SJSA1 (cell line): ENCODE measurements at regions not wholly inside any gene's neighbourhood (a gene's known extent, or its start where the extent isn't known, plus 50 kb on each side); places are given as distances from the start of the nearest gene placed in this dataset.
"Not testable (repeated sequence)": the region's sequence is repeated elsewhere in the genome, so short reads cannot be mapped to it uniquely, and the experiment has no call there.

Source experiments
- DNase-seq, 2 experiments: peaks; one replicate each; pipeline ENCODE4 v3.0.0-alpha.2; 2015 to 2020; ENCODE audit warnings: low spot score in 2 of 2, low read depth in 1 of 2
- H3K27ac ChIP-seq: fragments of 250-450 bp; sonication (Bioruptor Pico); 2 replicates; pipeline ENCODE4 v1.5.1; 2020; ENCODE audit warnings: mild to moderate bottlenecking, moderate library complexity
- H3K27me3 ChIP-seq: fragments of 250-450 bp; sonication (Bioruptor Pico); replicated peaks from 2 replicates; pipeline ENCODE4 v1.5.1; 2020; ENCODE audit warnings: mild to moderate bottlenecking, moderate library complexity
- H3K36me3 ChIP-seq: fragments of 250-450 bp; sonication (Bioruptor Pico); 2 replicates; pipeline ENCODE4 v1.5.1; 2020; ENCODE audit warnings: mild to moderate bottlenecking
- H3K4me1 ChIP-seq: fragments of 250-450 bp; sonication (Bioruptor Pico); replicated peaks from 2 replicates; pipeline ENCODE4 v1.6.1; 2021; ENCODE audit warnings: mild to moderate bottlenecking
- H3K4me3 ChIP-seq: fragments of 250-450 bp; sonication (Bioruptor Pico); 2 replicates; pipeline ENCODE4 v1.5.1; 2020; ENCODE audit warnings: mild to moderate bottlenecking
- H3K9me3 ChIP-seq: fragments of 250-450 bp; sonication (Bioruptor Pico); replicated peaks from 2 replicates; pipeline ENCODE4 v1.5.1; 2020; ENCODE audit warnings: mild to moderate bottlenecking

- Histone ChIP-seq H3K4me3 (no peak overlapping the region), H3K27me3 (no peaks in the 10 kb centered on the region), H3K36me3 (no peaks in the 10 kb centered on the region), H3K9me3 (no peaks in the 10 kb centered on the region), H3K27ac (0 out of 2 replicates have a peak overlapping the region, but pooled peaks have one; percentile 1), H3K4me1 (peaks cover 12% of the 10 kb centered on the region)
- DNase-seq = peak in 1 of 2 experiments; percentile 25
Measured at GRCh38 chr6:74892091-74892490, 313.8 kb downstream of the COL12A1 start.

GRCh38 chr6:74891349-74891831, 314.5 kb downstream of the COL12A1 start:
- Histone ChIP-seq H3K27ac (0 out of 2 replicates have a peak overlapping the region, but pooled peaks have one; percentile 1), H3K27me3 (no peaks in the 10 kb centered on the region), H3K4me3 (no peak overlapping the region), H3K4me1 (peaks cover 12% of the 10 kb centered on the region), H3K9me3 (no peaks in the 10 kb centered on the region), H3K36me3 (no peaks in the 10 kb centered on the region)
- DNase-seq = peak in 1 of 2 experiments; percentile 44

GRCh38 chr6:74889635-74890034, 316.2 kb downstream of the COL12A1 start:
- no peak for DNase-seq
- H3K27me3 ChIP-seq = no peaks in the 10 kb centered on the region

GRCh38 chr6:74888741-74889140, 317.1 kb downstream of the COL12A1 start:
- peaks cover 12% of the 10 kb centered on the region for H3K4me1 ChIP-seq
- not testable (repeated sequence) for H3K4me3 ChIP-seq, H3K27ac ChIP-seq, H3K9me3 ChIP-seq, DNase-seq, H3K27me3 ChIP-seq, H3K36me3 ChIP-seq

More at GRCh38 chr6:74889635-74890034, 316.2 kb downstream of the COL12A1 start:
- Histone ChIP-seq H3K4me1 (peaks cover 12% of the 10 kb centered on the region), H3K9me3 (no peaks in the 10 kb centered on the region), H3K36me3 (no peaks in the 10 kb centered on the region), H3K27ac (no peak overlapping the region), H3K4me3 (no peak overlapping the region)

- Histone ChIP-seq H3K36me3 (no peaks in the 10 kb centered on the region), H3K27me3 (no peaks in the 10 kb centered on the region), H3K4me3 (no peak overlapping the region), H3K4me1 (peaks cover 16% of the 10 kb centered on the region), H3K9me3 (no peaks in the 10 kb centered on the region), H3K27ac (no peak overlapping the region; the same call in 1 of the 2 replicates)
- no peak for DNase-seq
Measured at GRCh38 chr6:74879976-74880375, 325.9 kb downstream of the COL12A1 start.

GRCh38 chr6:74879234-74879633, 326.6 kb downstream of the COL12A1 start:
- Histone ChIP-seq H3K4me1 (peaks cover 16% of the 10 kb centered on the region), H3K4me3 (no peak overlapping the region), H3K27me3 (no peaks in the 10 kb centered on the region), H3K9me3 (no peaks in the 10 kb centered on the region), H3K36me3 (no peaks in the 10 kb centered on the region), H3K27ac (peak overlapping the region; percentile 18)
- DNase-seq = peak; percentile 72 to 74

- Histone ChIP-seq H3K4me3 (no peak overlapping the region), H3K27ac (no peak overlapping the region), H3K36me3 (no peaks in the 10 kb centered on the region), H3K4me1 (peaks cover 24% of the 10 kb centered on the region), H3K27me3 (no peaks in the 10 kb centered on the region), H3K9me3 (no peaks in the 10 kb centered on the region)
- no peak for DNase-seq
Measured at GRCh38 chr6:74875193-74875592, 330.7 kb downstream of the COL12A1 start.

GRCh38 chr6:74872754-74873476, 332.9 kb downstream of the COL12A1 start:
- Histone ChIP-seq H3K9me3 (no peaks in the 10 kb centered on the region), H3K27me3 (no peaks in the 10 kb centered on the region), H3K36me3 (no peaks in the 10 kb centered on the region), H3K27ac (no peak overlapping the region), H3K4me1 (peaks cover 9% of the 10 kb centered on the region; the same call in 1 of the 2 replicates), H3K4me3 (no peak overlapping the region)
- DNase-seq = no peak

GRCh38 chr6:74871757-74872156, 334.1 kb downstream of the COL12A1 start:
- peak in 1 of 2 experiments; percentile 42 for DNase-seq
- Histone ChIP-seq H3K9me3 (no peaks in the 10 kb centered on the region), H3K4me1 (peaks cover 9% of the 10 kb centered on the region; the same call in 1 of the 2 replicates), H3K36me3 (no peaks in the 10 kb centered on the region), H3K27me3 (no peaks in the 10 kb centered on the region), H3K4me3 (no peak overlapping the region), H3K27ac (no peak overlapping the region)

GRCh38 chr6:74870403-74870802, 335.4 kb downstream of the COL12A1 start:
- DNase-seq = no peak

GRCh38 chr6:74867291-74867690, 338.6 kb downstream of the COL12A1 start:
- DNase-seq = no peak
- Histone ChIP-seq H3K36me3 (no peaks in the 10 kb centered on the region), H3K4me3 (no peak overlapping the region), H3K9me3 (no peaks in the 10 kb centered on the region), H3K27me3 (no peaks in the 10 kb centered on the region), H3K4me1 (peaks cover 9% of the 10 kb centered on the region; the same call in 1 of the 2 replicates), H3K27ac (no peak overlapping the region)

More at GRCh38 chr6:74870403-74870802, 335.4 kb downstream of the COL12A1 start:
- Histone ChIP-seq H3K27ac (no peak overlapping the region), H3K27me3 (no peaks in the 10 kb centered on the region), H3K4me1 (peaks cover 9% of the 10 kb centered on the region; the same call in 1 of the 2 replicates), H3K9me3 (no peaks in the 10 kb centered on the region), H3K36me3 (no peaks in the 10 kb centered on the region), H3K4me3 (no peak overlapping the region)

GRCh38 chr6:74863968-74864367, 341.9 kb downstream of the COL12A1 start:
- Histone ChIP-seq H3K4me3 (no peak overlapping the region), H3K9me3 (no peaks in the 10 kb centered on the region), H3K27me3 (no peaks in the 10 kb centered on the region), H3K4me1 (no peaks in the 10 kb centered on the region), H3K36me3 (no peaks in the 10 kb centered on the region), H3K27ac (no peak overlapping the region)
- no peak for DNase-seq

GRCh38 chr6:74860456-74860855, 345.4 kb downstream of the COL12A1 start:
- no peak for DNase-seq
- Histone ChIP-seq H3K27ac (no peak overlapping the region), H3K27me3 (no peaks in the 10 kb centered on the region), H3K4me3 (no peak overlapping the region), H3K9me3 (no peaks in the 10 kb centered on the region), H3K4me1 (no peaks in the 10 kb centered on the region), H3K36me3 (no peaks in the 10 kb centered on the region)

- Histone ChIP-seq H3K36me3 (no peaks in the 10 kb centered on the region), H3K27me3 (no peaks in the 10 kb centered on the region), H3K27ac (no peak overlapping the region), H3K4me3 (no peak overlapping the region), H3K4me1 (no peaks in the 10 kb centered on the region), H3K9me3 (no peaks in the 10 kb centered on the region)
- DNase-seq = no peak
Measured at GRCh38 chr6:74857157-74857556, 348.7 kb downstream of the COL12A1 start.
